Neural cell (in vitro differentiated cells): ENCODE measurements at regions not wholly inside any gene's neighbourhood (a gene's known extent, or its start where the extent isn't known, plus 50 kb on each side); places are given as distances from the start of the nearest gene placed in this dataset.
"Not testable (repeated sequence)": the region's sequence is repeated elsewhere in the genome, so short reads cannot be mapped to it uniquely, and the experiment has no call there.

Source experiments
- H2AFZ ChIP-seq: fragments of 200-600, 300-800 bp; sonication (generic), shearing (Covaris generic); 2 replicates; pipeline ENCODE4 v1.6.0; 2014; ENCODE audit warnings: low read depth, mild to moderate bottlenecking, antibody characterized with exemption, low read length, moderate library complexity
- H3F3A ChIP-seq: fragments of 200-600 bp; shearing (Covaris generic); 2 replicates; pipeline ENCODE4 v1.6.1; 2016; ENCODE audit warnings: mild to moderate bottlenecking, moderate library complexity, mixed read lengths, antibody characterized with exemption, low read length; ENCODE audit not compliant: insufficient read depth, poor library complexity, severe bottlenecking
- H3K27ac ChIP-seq: fragments of 200-600, 300-800 bp; sonication (generic), shearing (Covaris generic); 2 replicates; pipeline ENCODE4 v1.5.1; 2014; ENCODE audit warnings: mild to moderate bottlenecking, low read length, moderate library complexity
- H3K27me3 ChIP-seq: fragments of 300-800, 200-600 bp; sonication (generic), shearing (Covaris generic); 2 replicates; pipeline ENCODE4 v1.6.0; 2014; ENCODE audit warnings: mild to moderate bottlenecking, low read depth, low read length, moderate library complexity; ENCODE audit not compliant: insufficient read depth
- H3K36me3 ChIP-seq: fragments of 300-800, 200-600 bp; sonication (generic), shearing (Covaris generic); 2 replicates; pipeline ENCODE4 v1.5.1; 2014; ENCODE audit warnings: mild to moderate bottlenecking, antibody characterized with exemption, low read length, moderate library complexity; ENCODE audit not compliant: insufficient read depth
- H3K4me2 ChIP-seq: fragments of 300-800, 200-600 bp; sonication (generic), shearing (Covaris generic); 2 replicates; pipeline ENCODE4 v1.6.0; 2014; ENCODE audit warnings: mild to moderate bottlenecking, low read length
- H3K4me3 ChIP-seq: fragments of 300-800, 200-600 bp; sonication (generic), shearing (Covaris generic); 2 replicates; pipeline ENCODE4 v1.5.1; 2014; ENCODE audit warnings: mild to moderate bottlenecking, low read length, moderate library complexity
- H3K79me2 ChIP-seq: fragments of 200-600 bp; shearing (Covaris generic); replicated peaks from 2 replicates; pipeline ENCODE4 v1.6.0; 2014; ENCODE audit warnings: mild to moderate bottlenecking, low read length, moderate library complexity; ENCODE audit not compliant: insufficient read depth
- H3K9ac ChIP-seq: fragments of 300-800, 200-600 bp; sonication (generic), shearing (Covaris generic); 2 replicates; pipeline ENCODE4 v1.6.1; 2016; ENCODE audit warnings: mild to moderate bottlenecking, low read length, mixed read lengths
- H3K9me2 ChIP-seq: fragments of 200-600 bp; shearing (Covaris generic); 2 replicates; pipeline ENCODE4 v1.6.1; 2016; ENCODE audit warnings: mild to moderate bottlenecking, low read length, mixed read lengths; ENCODE audit not compliant: insufficient read depth
- H3K9me3 ChIP-seq: fragments of 200-600, 300-800 bp; sonication (generic), shearing (Covaris generic); 2 replicates; pipeline ENCODE4 v1.6.1; 2016; ENCODE audit warnings: mild to moderate bottlenecking, mixed run types, low read length, moderate library complexity, mixed read lengths
- H4K20me1 ChIP-seq: fragments of 200-600 bp; shearing (Covaris generic); 2 replicates; pipeline ENCODE4 v1.6.1; 2016; ENCODE audit warnings: mild to moderate bottlenecking, mixed run types; ENCODE audit not compliant: insufficient read depth
- EZH2 ChIP-seq: fragments of 200-600, 300-800 bp; shearing (Covaris generic), sonication (generic); IDR thresholded peaks from 2 replicates; pipeline ENCODE4 v1.6.1; 2014; ENCODE audit warnings: antibody characterized with exemption, low read length, borderline replicate concordance, mild to moderate bottlenecking; ENCODE audit not compliant: insufficient read depth, poor library complexity, severe bottlenecking
- MXI1 ChIP-seq: fragments of 450-650 bp; conservative IDR thresholded peaks from 2 replicates; pipeline ENCODE4 v1.6.1; 2014; ENCODE audit warnings: antibody characterized with exemption, mild to moderate bottlenecking; ENCODE audit not compliant: poor library complexity, severe bottlenecking
- POLR2AphosphoS5 ChIP-seq: IDR thresholded peaks from 2 replicates; pipeline ENCODE4 v1.6.1; 2012
- RAD21 ChIP-seq: fragments of 450-650 bp; conservative IDR thresholded peaks from 2 replicates; pipeline ENCODE4 v1.6.1; 2014; ENCODE audit warnings: antibody characterized with exemption, mild to moderate bottlenecking, moderate library complexity
- SMC3 ChIP-seq: fragments of 450-650 bp; conservative IDR thresholded peaks from 2 replicates; pipeline ENCODE4 v1.6.1; 2014; ENCODE audit warnings: antibody characterized with exemption, mild to moderate bottlenecking, moderate library complexity; ENCODE audit not compliant: poor library complexity
- TAF1 ChIP-seq: IDR thresholded peaks from 2 replicates; pipeline ENCODE4 v1.6.1; 2012; ENCODE audit warnings: low read depth
- TF ChIP-seq, protein P1 (sequence below): IDR thresholded peaks from 2 replicates; pipeline ENCODE4 v1.6.1; 2012; ENCODE audit warnings: borderline replicate concordance

DNA sequence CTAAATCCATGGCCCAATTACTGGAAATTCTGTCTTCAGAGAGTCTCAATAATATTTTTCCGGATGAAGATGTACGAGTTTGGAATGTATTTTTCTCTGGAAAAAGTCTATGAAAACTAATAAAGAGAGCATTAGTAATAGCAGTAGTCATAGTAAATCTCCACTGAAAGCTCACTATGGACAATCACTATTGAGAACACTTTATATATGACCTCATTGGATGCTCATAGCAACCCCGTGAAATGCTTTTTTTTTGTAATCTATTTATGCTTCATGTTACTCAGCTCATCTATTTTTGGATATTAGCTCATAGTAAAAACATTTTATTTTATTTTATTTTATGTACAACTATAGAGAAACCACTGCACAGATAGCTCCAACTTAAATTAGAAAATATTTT is 94.3 kb upstream of the MYO3A start:
- TF ChIP-seq SMC3 = no peak
- TF ChIP-seq RAD21 = no peak
- TF ChIP-seq EZH2 = no peak
- H3K9me2 ChIP-seq = no peaks in the 10 kb centered on the region
- H3K4me3 ChIP-seq = no peak overlapping the region
- H3K4me2 ChIP-seq = no peak overlapping the region
- H3K27me3 ChIP-seq = no peaks in the 10 kb centered on the region
- H3K9ac ChIP-seq = no peak overlapping the region
- H3K79me2 ChIP-seq = no peaks in the 10 kb centered on the region
- H4K20me1 ChIP-seq = no peaks in the 10 kb centered on the region
- no peaks in the 10 kb centered on the region for H3F3A ChIP-seq
- no peaks in the 10 kb centered on the region for H3K9me3 ChIP-seq
- H2AFZ ChIP-seq = no peak overlapping the region
- no peaks in the 10 kb centered on the region for H3K36me3 ChIP-seq
- no peak overlapping the region for H3K27ac ChIP-seq

DNA sequence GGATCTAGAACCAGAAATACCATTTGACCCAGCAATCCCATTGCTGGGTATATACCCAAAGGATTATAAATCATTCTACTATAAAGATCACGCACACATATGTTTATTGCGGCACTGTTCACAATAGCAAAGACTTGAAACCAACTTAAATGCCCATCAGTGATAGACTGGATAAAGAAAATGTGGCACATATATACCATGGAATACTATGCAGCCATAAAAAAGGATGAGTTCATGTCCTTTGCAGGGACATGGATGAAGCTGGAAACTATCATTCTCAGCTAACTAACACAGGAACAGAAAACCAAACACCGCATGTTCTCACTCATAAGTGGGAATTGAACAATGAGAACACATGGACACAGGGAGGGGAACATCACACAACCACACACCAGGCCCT is 93.2 kb upstream of the MYO3A start:
- not testable (repeated sequence) for H3K27ac ChIP-seq, H3K4me3 ChIP-seq, H3K9me3 ChIP-seq, H3K36me3 ChIP-seq, H4K20me1 ChIP-seq, H3K27me3 ChIP-seq, H3F3A ChIP-seq, H2AFZ ChIP-seq, H3K4me2 ChIP-seq, H3K79me2 ChIP-seq, H3K9me2 ChIP-seq, H3K9ac ChIP-seq

DNA sequence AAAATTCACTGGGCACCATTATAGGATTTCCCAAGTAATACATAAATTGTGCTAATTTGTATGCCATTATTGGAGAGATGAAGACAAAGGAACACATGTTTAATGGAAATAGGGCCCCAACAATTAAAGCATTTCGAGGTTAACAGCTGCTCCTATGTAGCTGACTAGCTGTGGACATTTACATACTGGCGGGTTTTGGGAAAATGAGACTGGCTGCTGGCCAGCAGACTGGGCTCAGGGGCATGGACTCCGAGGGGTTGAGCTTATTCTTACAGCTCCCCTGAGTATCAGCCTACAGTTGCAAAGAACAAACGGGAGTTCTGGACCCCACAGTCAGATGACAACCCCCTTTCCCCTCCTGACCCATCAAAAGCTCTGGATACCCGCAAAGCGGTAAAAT is 91.9 kb upstream of the MYO3A start:
- Histone ChIP-seq H2AFZ (no peak overlapping the region), H3K9ac (no peak overlapping the region), H3K27me3 (no peaks in the 10 kb centered on the region), H3K9me2 (no peaks in the 10 kb centered on the region), H3K27ac (no peak overlapping the region), H3K4me3 (no peak overlapping the region), H3K4me2 (no peak overlapping the region), H3K36me3 (no peaks in the 10 kb centered on the region), H3F3A (no peaks in the 10 kb centered on the region), H4K20me1 (no peaks in the 10 kb centered on the region), H3K79me2 (no peaks in the 10 kb centered on the region), H3K9me3 (no peaks in the 10 kb centered on the region)
- TF ChIP-seq, protein P1, sequence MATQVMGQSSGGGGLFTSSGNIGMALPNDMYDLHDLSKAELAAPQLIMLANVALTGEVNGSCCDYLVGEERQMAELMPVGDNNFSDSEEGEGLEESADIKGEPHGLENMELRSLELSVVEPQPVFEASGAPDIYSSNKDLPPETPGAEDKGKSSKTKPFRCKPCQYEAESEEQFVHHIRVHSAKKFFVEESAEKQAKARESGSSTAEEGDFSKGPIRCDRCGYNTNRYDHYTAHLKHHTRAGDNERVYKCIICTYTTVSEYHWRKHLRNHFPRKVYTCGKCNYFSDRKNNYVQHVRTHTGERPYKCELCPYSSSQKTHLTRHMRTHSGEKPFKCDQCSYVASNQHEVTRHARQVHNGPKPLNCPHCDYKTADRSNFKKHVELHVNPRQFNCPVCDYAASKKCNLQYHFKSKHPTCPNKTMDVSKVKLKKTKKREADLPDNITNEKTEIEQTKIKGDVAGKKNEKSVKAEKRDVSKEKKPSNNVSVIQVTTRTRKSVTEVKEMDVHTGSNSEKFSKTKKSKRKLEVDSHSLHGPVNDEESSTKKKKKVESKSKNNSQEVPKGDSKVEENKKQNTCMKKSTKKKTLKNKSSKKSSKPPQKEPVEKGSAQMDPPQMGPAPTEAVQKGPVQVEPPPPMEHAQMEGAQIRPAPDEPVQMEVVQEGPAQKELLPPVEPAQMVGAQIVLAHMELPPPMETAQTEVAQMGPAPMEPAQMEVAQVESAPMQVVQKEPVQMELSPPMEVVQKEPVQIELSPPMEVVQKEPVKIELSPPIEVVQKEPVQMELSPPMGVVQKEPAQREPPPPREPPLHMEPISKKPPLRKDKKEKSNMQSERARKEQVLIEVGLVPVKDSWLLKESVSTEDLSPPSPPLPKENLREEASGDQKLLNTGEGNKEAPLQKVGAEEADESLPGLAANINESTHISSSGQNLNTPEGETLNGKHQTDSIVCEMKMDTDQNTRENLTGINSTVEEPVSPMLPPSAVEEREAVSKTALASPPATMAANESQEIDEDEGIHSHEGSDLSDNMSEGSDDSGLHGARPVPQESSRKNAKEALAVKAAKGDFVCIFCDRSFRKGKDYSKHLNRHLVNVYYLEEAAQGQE = no peak
- TF ChIP-seq TAF1 (no peak), EZH2 (no peak), MXI1 (no peak), RAD21 (no peak), POLR2AphosphoS5 (no peak)
